ENCODE measurements at regions not wholly inside any gene's neighbourhood (a gene's known extent, or its start where the extent isn't known, plus 50 kb on each side); places are given as distances from the start of the nearest gene placed in this dataset.

GRCh38 chr6:28693033-28693750 lies 167.5 kb downstream of the GPX5 start:
- Mint-ChIP-seq H3K27ac (ENCODE audit: unreplicated experiment) (peak overlapping the region; percentile 5), H3K4me3 (ENCODE audit: unreplicated experiment) (peak overlapping the region; percentile 87), H3K4me1 (ENCODE audit: low read depth, unreplicated experiment) (peaks cover 49% of the 10 kb centered on the region), H3K36me3 (ENCODE audit: unreplicated experiment) (no peaks in the 10 kb centered on the region), H3K27me3 (ENCODE audit: unreplicated experiment) (peaks cover 6% of the 10 kb centered on the region), H3K9me3 (ENCODE audit: unreplicated experiment) (peaks cover 20% of the 10 kb centered on the region)
- TF ChIP-seq CTCF (IDR thresholded peaks at IDR 0.05; ENCODE audit: partially characterized antibody, unreplicated experiment): no peak
- no peak for DNase-seq

- Mint-ChIP-seq H3K4me3 (ENCODE audit: unreplicated experiment) (peak overlapping the region; percentile 87), H3K27me3 (ENCODE audit: unreplicated experiment) (peaks cover 6% of the 10 kb centered on the region), H3K4me1 (ENCODE audit: low read depth, unreplicated experiment) (peaks cover 48% of the 10 kb centered on the region), H3K27ac (ENCODE audit: unreplicated experiment) (peak overlapping the region; percentile 84), H3K9me3 (ENCODE audit: unreplicated experiment) (peaks cover 20% of the 10 kb centered on the region), H3K36me3 (ENCODE audit: unreplicated experiment) (no peaks in the 10 kb centered on the region)
- TF ChIP-seq CTCF (IDR thresholded peaks at IDR 0.05; ENCODE audit: partially characterized antibody, unreplicated experiment): no peak
- DNase-seq: peak; percentile 43
Measured at GRCh38 chr6:28693751-28694443, 168.2 kb downstream of the GPX5 start.

- TF ChIP-seq CTCF (IDR thresholded peaks at IDR 0.05; ENCODE audit: partially characterized antibody, unreplicated experiment): no peak
- H3K4me3 Mint-ChIP-seq (ENCODE audit: unreplicated experiment): peak overlapping the region; percentile 12
- H3K4me1 Mint-ChIP-seq (ENCODE audit: low read depth, unreplicated experiment): peaks cover 48% of the 10 kb centered on the region
- H3K36me3 Mint-ChIP-seq (ENCODE audit: unreplicated experiment): no peaks in the 10 kb centered on the region
- no peak overlapping the region for H3K27ac Mint-ChIP-seq (ENCODE audit: unreplicated experiment)
- H3K27me3 Mint-ChIP-seq (ENCODE audit: unreplicated experiment): peaks cover 6% of the 10 kb centered on the region
- no peak for DNase-seq
- peaks cover 20% of the 10 kb centered on the region for H3K9me3 Mint-ChIP-seq (ENCODE audit: unreplicated experiment)
Measured at GRCh38 chr6:28695715-28696114, 170.0 kb downstream of the GPX5 start.

GRCh38 chr6:28696167-28696566 lies 170.5 kb downstream of the GPX5 start:
- no peak for DNase-seq
- TF ChIP-seq CTCF (IDR thresholded peaks at IDR 0.05; ENCODE audit: partially characterized antibody, unreplicated experiment): no peak
- peaks cover 6% of the 10 kb centered on the region for H3K27me3 Mint-ChIP-seq (ENCODE audit: unreplicated experiment)
- peak overlapping the region; percentile 39 for H3K4me3 Mint-ChIP-seq (ENCODE audit: unreplicated experiment)
- peaks cover 20% of the 10 kb centered on the region for H3K9me3 Mint-ChIP-seq (ENCODE audit: unreplicated experiment)
- H3K27ac Mint-ChIP-seq (ENCODE audit: unreplicated experiment): peak overlapping the region; percentile 71
- no peaks in the 10 kb centered on the region for H3K36me3 Mint-ChIP-seq (ENCODE audit: unreplicated experiment)
- peaks cover 48% of the 10 kb centered on the region for H3K4me1 Mint-ChIP-seq (ENCODE audit: low read depth, unreplicated experiment)

GRCh38 chr6:28696682-28697081 lies 171.0 kb downstream of the GPX5 start:
- no peaks in the 10 kb centered on the region for H3K36me3 Mint-ChIP-seq (ENCODE audit: unreplicated experiment)
- DNase-seq: no peak
- peaks cover 45% of the 10 kb centered on the region for H3K4me1 Mint-ChIP-seq (ENCODE audit: low read depth, unreplicated experiment)
- H3K9me3 Mint-ChIP-seq (ENCODE audit: unreplicated experiment): peaks cover 20% of the 10 kb centered on the region
- TF ChIP-seq CTCF (IDR thresholded peaks at IDR 0.05; ENCODE audit: partially characterized antibody, unreplicated experiment): no peak
- H3K4me3 Mint-ChIP-seq (ENCODE audit: unreplicated experiment): peak overlapping the region; percentile 39
- peak overlapping the region; percentile 71 for H3K27ac Mint-ChIP-seq (ENCODE audit: unreplicated experiment)
- H3K27me3 Mint-ChIP-seq (ENCODE audit: unreplicated experiment): peaks cover 6% of the 10 kb centered on the region

All from glutamatergic neuron (in vitro differentiated cells).